A673 (cell line): ENCODE measurements at regions not wholly inside any gene's neighbourhood (a gene's known extent, or its start where the extent isn't known, plus 50 kb on each side); places are given as distances from the start of the nearest gene placed in this dataset.

Experiments used
- BruUV-seq: library from RNA; stranded (reverse); fragments of 400-500 nt; replicated peaks from 2 replicates; lab custom pipeline; 2021; lab: Mats Ljungman, UMichigan
- CTCF ChIA-PET: fragments of 300-600 bp; sonication (Branson Sonifier 250); formaldehyde crosslinking; loops from one replicate; lab custom pipeline; 2022; ENCODE audit warnings: antibody characterized with exemption; lab: Charles Lee
- POLR2A ChIA-PET: fragments of 300-600 bp; sonication (Branson Sonifier 250); formaldehyde crosslinking; loops from one replicate; lab custom pipeline; 2022; ENCODE audit warnings: antibody characterized with exemption; ENCODE audit not compliant: low non-redundant PET; lab: Charles Lee
- DNase-seq: peaks from one replicate; pipeline ENCODE4 v3.0.0-alpha.2; 2015; ENCODE audit warnings: low spot score
- H3K27ac ChIP-seq: fragments of 200-600 bp; sonication (generic); 2 replicates; pipeline ENCODE4 v1.5.1; 2016; ENCODE audit warnings: mixed run types, low read depth, mild to moderate bottlenecking, mixed read lengths, antibody characterized with exemption, low read length; ENCODE audit not compliant: poor library complexity, severe bottlenecking
- H3K27me3 ChIP-seq: fragments of 200-600 bp; sonication (generic); replicated peaks from 2 replicates; pipeline ENCODE4 v1.6.1; 2017; ENCODE audit warnings: mixed run types, low read depth, mild to moderate bottlenecking, mixed read lengths, antibody characterized with exemption, low read length; ENCODE audit not compliant: insufficient read depth, poor library complexity
- H3K36me3 ChIP-seq: fragments of 200-600 bp; sonication (generic); 2 replicates; pipeline ENCODE4 v1.6.1; 2016; ENCODE audit warnings: mixed run types, mild to moderate bottlenecking, mixed read lengths, antibody characterized with exemption, low read length; ENCODE audit not compliant: insufficient read depth, poor library complexity, severe bottlenecking
- H3K4me1 ChIP-seq: fragments of 200-600 bp; sonication (generic); 2 replicates; pipeline ENCODE4 v1.6.1; 2017; ENCODE audit warnings: mixed run types, mild to moderate bottlenecking, mixed read lengths, antibody characterized with exemption, low read length; ENCODE audit not compliant: insufficient read depth, poor library complexity, severe bottlenecking
- H3K4me3 ChIP-seq: fragments of 200-600 bp; sonication (generic); 2 replicates; pipeline ENCODE4 v1.5.1; 2016; ENCODE audit warnings: low read depth, mixed run types, mild to moderate bottlenecking, mixed read lengths, low read length; ENCODE audit not compliant: poor library complexity, severe bottlenecking
- H3K9me3 ChIP-seq: fragments of 200-600 bp; sonication (generic); 2 replicates; pipeline ENCODE4 v1.6.1; 2016; ENCODE audit warnings: mixed run types, low read depth, mild to moderate bottlenecking, mixed read lengths, antibody characterized with exemption, low read length; ENCODE audit not compliant: poor library complexity, severe bottlenecking
- EZH2 ChIP-seq: fragments of 200-600 bp; sonication (generic); IDR thresholded peaks from 2 replicates; pipeline ENCODE4 v1.6.1; 2017; ENCODE audit warnings: borderline replicate concordance, low read depth, mild to moderate bottlenecking, mixed read lengths, antibody characterized with exemption, low read length; ENCODE audit not compliant: poor library complexity, severe bottlenecking
- intact Hi-C: fragments of 100-400 bp; cut with micrococcal nuclease; formaldehyde crosslinking; loops from one replicate; pipeline ENCODE4 v1.10.0; 2022; ENCODE audit not compliant: unreplicated experiment
- TF ChIP-seq, protein P1 (sequence below): fragments of 300-800, 200-600 bp; sonication (generic); conservative IDR thresholded peaks from 2 replicates; pipeline ENCODE4 v1.5.1; 2017; ENCODE audit warnings: low read depth, mild to moderate bottlenecking, antibody characterized with exemption, low read length, moderate library complexity, mixed read lengths

- Histone ChIP-seq H3K4me1 (no peaks in the 10 kb centered on the region), H3K36me3 (no peaks in the 10 kb centered on the region), H3K27ac (no peak overlapping the region), H3K4me3 (no peak overlapping the region), H3K27me3 (no peaks in the 10 kb centered on the region), H3K9me3 (no peaks in the 10 kb centered on the region)
- intact Hi-C loops = no loop called here
- no peak for TF ChIP-seq EZH2
- TF ChIP-seq, protein P1, sequence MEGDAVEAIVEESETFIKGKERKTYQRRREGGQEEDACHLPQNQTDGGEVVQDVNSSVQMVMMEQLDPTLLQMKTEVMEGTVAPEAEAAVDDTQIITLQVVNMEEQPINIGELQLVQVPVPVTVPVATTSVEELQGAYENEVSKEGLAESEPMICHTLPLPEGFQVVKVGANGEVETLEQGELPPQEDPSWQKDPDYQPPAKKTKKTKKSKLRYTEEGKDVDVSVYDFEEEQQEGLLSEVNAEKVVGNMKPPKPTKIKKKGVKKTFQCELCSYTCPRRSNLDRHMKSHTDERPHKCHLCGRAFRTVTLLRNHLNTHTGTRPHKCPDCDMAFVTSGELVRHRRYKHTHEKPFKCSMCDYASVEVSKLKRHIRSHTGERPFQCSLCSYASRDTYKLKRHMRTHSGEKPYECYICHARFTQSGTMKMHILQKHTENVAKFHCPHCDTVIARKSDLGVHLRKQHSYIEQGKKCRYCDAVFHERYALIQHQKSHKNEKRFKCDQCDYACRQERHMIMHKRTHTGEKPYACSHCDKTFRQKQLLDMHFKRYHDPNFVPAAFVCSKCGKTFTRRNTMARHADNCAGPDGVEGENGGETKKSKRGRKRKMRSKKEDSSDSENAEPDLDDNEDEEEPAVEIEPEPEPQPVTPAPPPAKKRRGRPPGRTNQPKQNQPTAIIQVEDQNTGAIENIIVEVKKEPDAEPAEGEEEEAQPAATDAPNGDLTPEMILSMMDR = no peak
- no TSS peak for BruUV-seq
- POLR2A ChIA-PET = no interaction called here
- no peak for DNase-seq
- CTCF ChIA-PET = no interaction called here
These were observed 260.6 kb upstream of the NBEA start for GRCh38 chr13:34681405-34681955.

DNA sequence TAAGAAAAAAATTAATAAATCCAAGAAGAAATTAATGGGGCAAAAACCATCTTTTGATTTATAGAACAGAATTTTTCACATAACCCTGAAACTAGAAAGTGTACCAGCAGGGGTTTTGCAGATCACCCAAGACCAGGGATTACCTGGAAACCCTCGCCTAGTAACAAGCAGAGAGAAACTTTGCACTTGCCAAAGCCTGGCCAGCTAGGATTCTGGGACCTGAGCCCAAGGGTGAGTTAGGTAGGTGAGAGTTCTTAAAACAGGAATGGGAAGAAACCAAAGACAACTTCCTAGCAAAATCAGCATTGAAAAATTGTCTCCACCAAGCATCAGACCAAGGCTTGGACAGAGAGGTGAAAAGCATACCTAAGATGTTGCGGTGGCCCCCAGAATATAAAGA, 247.0 kb upstream of the NBEA start:
- H3K27me3 ChIP-seq = no peaks in the 10 kb centered on the region
- no peaks in the 10 kb centered on the region for H3K9me3 ChIP-seq
- H3K4me1 ChIP-seq = no peaks in the 10 kb centered on the region
- no peak for TF ChIP-seq EZH2
- TF ChIP-seq, protein P1 = no peak
- H3K4me3 ChIP-seq = no peak overlapping the region
- intact Hi-C loops = no loop called here
- DNase-seq = no peak
- CTCF ChIA-PET = no interaction called here
- no peaks in the 10 kb centered on the region for H3K36me3 ChIP-seq
- POLR2A ChIA-PET = no interaction called here
- BruUV-seq = no TSS peak
- H3K27ac ChIP-seq = no peak overlapping the region

DNA sequence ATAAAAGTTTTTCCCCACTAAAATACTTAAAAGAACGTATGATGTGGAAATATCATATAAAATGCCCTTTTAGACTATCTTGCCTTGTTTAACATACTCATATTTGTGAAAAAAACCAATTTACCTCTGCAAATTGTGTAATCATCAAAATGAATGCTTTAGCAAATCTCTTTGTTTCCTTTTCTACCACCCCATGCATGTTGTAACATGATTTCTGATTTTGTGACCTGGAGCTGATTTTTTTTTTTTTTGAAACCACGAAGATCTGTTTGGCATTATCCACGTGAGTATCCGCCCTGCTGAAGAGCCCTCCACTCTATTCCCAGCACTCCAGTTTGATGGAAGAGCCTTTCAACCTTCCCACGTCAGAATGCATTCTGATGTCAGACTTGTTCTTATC, 245.8 kb upstream of the NBEA start:
- no TSS peak for BruUV-seq
- H3K4me1 ChIP-seq = no peaks in the 10 kb centered on the region
- TF ChIP-seq, protein P1 = no peak
- TF ChIP-seq EZH2 = no peak
- ChIA-PET POLR2A (no interaction called here), CTCF (no interaction called here)
- H3K4me3 ChIP-seq = no peak overlapping the region
- no peaks in the 10 kb centered on the region for H3K27me3 ChIP-seq
- DNase-seq = no peak
- no peaks in the 10 kb centered on the region for H3K9me3 ChIP-seq
- no peak overlapping the region for H3K27ac ChIP-seq
- H3K36me3 ChIP-seq = no peaks in the 10 kb centered on the region
- intact Hi-C loops = no loop called here
